ENCODE measurements at regions not wholly inside any gene's neighbourhood (a gene's known extent, or its start where the extent isn't known, plus 50 kb on each side); places are given as distances from the start of the nearest gene placed in this dataset.

GRCh38 chr10:45500798-45501197 lies 126.8 kb downstream of the ALOX5 start:
- WGBS, 2 donors, result 93 to 96% methylated on average over 1 of the region's 1 CpG
- TF ChIP-seq CTCF (IDR thresholded peaks at IDR 0.05) (no peak), POLR2A (IDR thresholded peaks at IDR 0.05) (no peak)
- no peak for DNase-seq (ENCODE audit: low spot score in 2 of 2)
- intact Hi-C loops (cut with DNase I; ENCODE audit: low total_unique reads), result no loop called here
- H3K4me3 ChIP-seq (ENCODE audit: low read depth, poor library complexity, severe bottlenecking), result no peak overlapping the region

- H3K4me3 ChIP-seq (ENCODE audit: low read depth, poor library complexity, severe bottlenecking), result no peak overlapping the region
- no peak for DNase-seq (ENCODE audit: low spot score in 2 of 2)
- TF ChIP-seq CTCF (IDR thresholded peaks at IDR 0.05) (no peak), POLR2A (IDR thresholded peaks at IDR 0.05) (no peak)
- intact Hi-C loops (cut with DNase I; ENCODE audit: low total_unique reads), result no loop called here
- 97 to 100% methylated on average over 1 of the region's 1 CpG for WGBS, 2 donors
Observed at GRCh38 chr10:45500304-45500703, 126.3 kb downstream of the ALOX5 start.

- TF ChIP-seq POLR2A (IDR thresholded peaks at IDR 0.05), result no peak
- TF ChIP-seq CTCF (IDR thresholded peaks at IDR 0.05), result no peak
- H3K4me3 ChIP-seq (ENCODE audit: low read depth, poor library complexity, severe bottlenecking), result no peak overlapping the region
- intact Hi-C loops (cut with DNase I; ENCODE audit: low total_unique reads), result loop anchor here (5.0 kb wide), 1 partner anchor 532 kb away; no protein-coding TSS in a partner anchor
- WGBS, 2 donors, result 57% methylated on average over 2 of the region's 2 CpGs
- DNase-seq (ENCODE audit: low spot score in 2 of 2), result no peak
Observed at GRCh38 chr10:45495438-45496152, 121.6 kb downstream of the ALOX5 start.

Measured in lower leg skin (tissue), 4 donors.